ENCODE measurements at regions not wholly inside any gene's neighbourhood (a gene's known extent, or its start where the extent isn't known, plus 50 kb on each side); places are given as distances from the start of the nearest gene placed in this dataset.
"Not testable (repeated sequence)": the region's sequence is repeated elsewhere in the genome, so short reads cannot be mapped to it uniquely, and the experiment has no call there.

DNA sequence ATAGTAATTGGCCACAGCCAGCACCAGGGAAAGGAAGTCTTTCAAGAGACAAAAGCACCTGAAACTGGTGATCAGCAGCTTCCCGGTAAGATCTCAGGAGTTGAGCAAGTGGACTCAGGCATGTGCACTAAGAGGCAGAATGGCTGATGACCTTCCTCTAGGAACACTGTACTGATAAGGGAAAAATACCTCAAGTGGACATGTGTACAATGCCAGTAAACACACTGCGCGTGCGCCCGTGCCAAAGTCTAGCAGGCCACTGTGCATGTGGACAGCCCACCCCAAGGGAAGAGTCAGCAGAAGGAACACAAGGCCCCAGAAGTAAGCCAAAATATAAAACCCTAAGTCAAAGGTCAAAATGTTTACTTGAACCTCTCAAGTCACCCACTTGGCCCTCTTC is 423.0 kb downstream of the TUSC1 start:
- DNase-seq = no peak

- no peak for DNase-seq
These were observed 424.2 kb downstream of the TUSC1 start for GRCh38 chr9:25254051-25254450.

- DNase-seq = no peak
These were observed 436.8 kb downstream of the TUSC1 start for GRCh38 chr9:25241421-25241820.

DNA sequence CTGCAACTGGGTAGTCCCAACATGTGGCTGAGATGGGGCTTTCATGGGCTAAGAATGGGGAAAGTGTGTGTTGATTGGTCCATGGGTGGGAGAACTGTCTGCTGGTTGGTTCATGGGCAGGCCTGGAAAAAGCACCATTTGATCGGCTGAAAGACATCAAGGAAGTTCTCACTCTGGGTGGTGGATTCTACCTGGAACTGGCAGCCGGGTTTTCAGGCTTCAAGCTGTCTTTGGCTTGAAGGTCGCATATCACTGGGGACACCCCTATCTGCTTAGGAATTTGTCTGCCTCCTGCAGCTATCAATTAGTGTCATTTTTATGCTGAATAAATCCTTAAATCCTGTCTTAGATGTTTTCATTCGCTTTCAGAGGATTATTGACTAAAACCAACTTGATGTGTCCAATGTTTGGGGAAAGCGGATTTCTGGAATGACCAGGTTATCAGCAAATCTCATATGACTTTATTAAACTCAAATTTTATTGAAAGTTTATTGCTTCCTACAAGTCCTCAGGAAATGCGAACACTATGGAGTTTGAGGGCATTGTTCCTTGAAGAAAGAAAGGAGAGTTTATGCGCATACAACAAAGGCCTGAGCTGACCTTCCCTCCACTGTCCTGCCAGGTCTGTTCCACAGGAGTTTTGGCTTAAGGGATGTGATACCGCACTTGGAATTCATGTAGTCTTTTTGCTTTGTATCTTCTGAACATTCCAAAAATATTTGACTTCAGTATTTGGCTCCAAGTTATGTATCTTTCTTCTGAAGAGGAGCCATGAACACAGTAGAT is 451.1 kb downstream of the TUSC1 start:
- no peak for DNase-seq

DNA sequence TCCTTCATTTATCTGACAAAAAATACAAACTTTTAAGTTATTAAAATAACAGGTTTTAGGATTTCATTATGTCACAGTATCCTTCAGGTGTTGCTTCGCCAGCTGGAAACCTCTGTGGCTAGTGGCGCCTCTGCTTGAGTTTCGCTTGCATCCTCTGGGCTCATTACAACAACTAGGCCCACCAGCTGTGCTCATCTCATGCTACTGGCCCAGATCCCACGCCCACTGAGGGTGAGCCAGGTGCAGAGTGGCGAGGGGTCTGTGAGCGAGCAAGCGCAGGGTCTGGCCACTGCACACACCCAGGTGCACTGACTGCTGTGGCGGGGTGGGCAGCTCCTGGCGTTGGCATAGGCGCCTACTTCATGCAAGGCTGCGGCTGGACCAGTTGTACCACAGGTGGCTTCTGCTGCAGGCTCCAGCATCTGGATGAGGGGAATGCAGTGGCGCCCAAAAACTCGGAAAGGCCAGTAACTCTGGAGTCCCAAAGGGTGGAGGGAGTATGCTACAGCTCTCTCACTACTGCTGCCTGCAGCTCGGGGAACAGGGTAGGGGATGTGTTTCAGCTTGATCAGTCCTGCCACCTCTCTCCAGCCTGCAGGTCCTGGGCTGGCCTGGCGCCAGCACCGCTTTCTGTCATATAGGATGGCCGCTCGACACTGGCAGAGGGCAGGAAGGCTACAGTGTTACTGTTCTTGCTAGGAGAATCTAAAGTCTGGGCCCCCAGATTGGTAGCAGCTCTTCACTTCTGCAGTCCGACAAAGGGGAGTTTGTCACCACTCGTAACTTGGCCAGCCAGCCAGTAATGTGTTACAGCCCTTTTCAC is 452.1 kb downstream of the TUSC1 start:
- no peak for DNase-seq

DNA sequence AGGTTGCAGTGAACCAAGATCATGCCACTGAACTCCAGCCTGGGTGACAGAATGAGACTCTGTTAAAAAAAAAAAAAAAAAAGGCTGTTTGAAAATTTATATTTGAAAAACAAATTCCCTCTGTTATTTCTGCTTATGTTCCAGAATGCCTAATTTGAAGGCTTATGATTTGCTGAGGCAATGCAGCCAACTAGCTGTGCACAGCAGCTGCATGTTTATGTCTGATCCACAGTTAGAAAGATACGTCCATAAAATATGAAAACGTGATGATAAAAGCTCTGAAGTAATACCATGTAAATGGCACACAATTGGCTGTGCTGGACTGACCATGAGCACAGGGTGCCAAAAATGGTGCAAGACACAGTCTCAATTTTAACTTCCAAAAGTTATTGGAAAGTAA is 453.2 kb downstream of the TUSC1 start:
- no peak for DNase-seq

DNA sequence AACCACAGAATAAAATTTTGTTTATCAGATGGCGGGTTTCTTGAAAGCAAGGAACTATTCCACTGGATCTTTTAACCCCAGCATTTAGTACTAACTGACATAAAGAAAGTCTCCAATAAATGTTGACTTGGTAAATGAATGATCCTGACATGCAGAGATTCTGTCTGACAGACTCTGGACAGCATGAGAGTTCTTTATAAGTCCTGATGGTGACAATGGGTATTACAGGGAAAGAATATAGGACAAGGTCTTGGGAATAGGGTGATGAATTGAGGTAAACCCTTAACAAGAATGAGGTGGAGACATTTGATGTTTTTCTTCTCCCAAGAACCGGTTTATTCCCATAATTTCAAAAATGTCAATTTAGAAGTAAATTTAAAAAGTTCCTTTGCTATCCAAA is 453.9 kb downstream of the TUSC1 start:
- DNase-seq = no peak

DNA sequence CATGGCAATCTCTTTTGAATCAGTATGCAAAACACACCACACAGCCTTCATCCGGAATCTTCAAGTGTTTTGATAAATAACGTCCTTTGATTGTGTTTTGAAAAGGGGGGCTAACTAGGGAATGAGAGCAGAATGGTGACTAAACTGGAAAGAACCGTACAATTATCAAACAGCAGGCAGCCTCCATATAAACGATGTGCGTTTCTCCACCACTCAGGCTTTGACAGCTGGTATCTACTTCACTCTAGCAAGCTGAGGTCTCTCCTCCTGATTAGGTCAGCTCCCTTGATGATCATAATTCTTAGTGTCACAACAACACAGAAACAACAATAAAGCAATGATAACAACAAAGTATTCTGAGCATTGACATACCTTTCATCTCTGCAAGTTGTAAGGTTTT is 465.9 kb downstream of the TUSC1 start:
- DNase-seq = no peak

DNA sequence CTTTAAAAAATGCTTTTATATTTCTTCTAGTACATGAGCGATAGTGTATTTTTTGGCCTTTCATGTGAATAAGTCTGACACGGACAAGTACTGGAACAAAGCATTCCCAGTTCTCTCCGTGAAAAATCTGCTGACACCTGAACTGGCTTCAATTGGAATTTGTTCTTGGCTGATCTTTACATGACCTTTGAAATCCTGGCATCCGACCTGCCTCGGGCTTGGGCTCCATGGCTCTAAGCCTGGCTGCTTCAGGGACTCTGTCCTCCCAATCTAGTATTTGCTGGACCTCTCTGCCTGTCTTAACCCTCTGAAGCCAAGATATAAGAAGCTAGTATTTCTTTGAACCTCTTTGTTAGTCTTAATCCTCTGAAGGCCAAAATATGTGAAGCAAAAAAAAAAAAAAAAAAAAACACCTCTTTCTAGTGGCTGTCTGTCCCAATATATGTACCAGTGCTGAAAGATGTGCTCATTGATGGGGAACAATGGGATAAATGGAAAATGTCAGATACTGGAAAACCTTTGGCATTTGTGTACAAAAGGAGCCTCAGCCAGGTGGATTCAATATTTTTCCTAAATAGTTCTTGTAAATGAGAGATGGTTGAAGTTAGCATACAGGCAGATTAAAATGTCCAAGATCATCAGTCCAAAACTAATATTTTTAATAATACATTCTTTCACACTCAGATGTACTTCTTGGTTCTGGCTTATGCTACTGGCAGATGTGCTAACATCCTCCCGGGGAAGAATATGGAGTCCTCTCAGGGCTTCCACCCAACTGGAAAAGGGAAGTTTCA is 470.6 kb downstream of the TUSC1 start:
- DNase-seq = no peak

DNA sequence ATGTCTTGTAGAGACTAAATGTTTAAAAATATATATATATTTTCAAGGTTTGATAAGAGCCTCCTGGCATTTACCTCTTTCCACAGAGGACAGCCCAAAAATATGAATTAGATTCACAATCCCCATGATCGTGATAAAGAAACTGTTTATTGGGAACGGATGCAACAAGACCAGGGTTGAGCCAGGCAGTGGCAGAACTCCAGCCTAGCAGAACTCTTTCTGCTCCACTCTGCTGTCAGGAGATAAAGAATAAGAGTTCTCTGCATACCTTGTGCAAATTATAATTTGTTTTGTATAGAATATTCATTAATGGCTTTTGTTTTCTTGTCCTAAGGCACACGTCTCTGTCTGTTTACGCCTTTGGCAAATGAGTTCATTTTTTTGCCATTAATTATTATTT is 472.2 kb downstream of the TUSC1 start:
- DNase-seq = no peak

- no peak for DNase-seq
These were observed 473.0 kb downstream of the TUSC1 start for GRCh38 chr9:25205285-25205684.

GRCh38 chr9:25177858-25178257 is 500.4 kb downstream of the TUSC1 start:
- DNase-seq = no peak

GRCh38 chr9:25129537-25129936 is 548.7 kb downstream of the TUSC1 start:
- DNase-seq = no peak

DNA sequence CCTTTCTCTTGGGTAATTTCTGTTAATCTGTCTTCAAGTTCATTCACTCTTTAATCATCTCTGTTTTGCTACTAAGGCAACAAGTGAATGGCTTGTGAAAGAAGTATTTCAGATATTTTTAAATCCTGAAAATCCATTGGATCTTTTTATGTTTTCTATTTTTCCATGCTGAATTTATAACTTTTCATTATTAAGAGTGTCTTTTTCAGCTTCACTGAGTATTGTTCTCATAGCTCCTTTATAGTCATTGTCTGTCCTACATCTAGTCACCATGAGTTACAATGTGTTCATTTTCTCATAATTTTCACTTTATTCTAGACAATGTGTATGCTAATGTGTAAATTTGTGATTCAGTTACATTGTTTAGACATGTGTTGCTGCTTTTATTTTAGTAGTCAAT is 556.4 kb downstream of the TUSC1 start:
- DNase-seq = no peak

- DNase-seq = no peak
These were observed 559.2 kb downstream of the TUSC1 start for GRCh38 chr9:25119041-25119440.

- no peak for DNase-seq
These were observed 560.5 kb downstream of the TUSC1 start for GRCh38 chr9:25117791-25118190.

GRCh38 chr9:25102204-25102603 is 556.5 kb upstream of the IZUMO3 start:
- not testable (repeated sequence) for DNase-seq

DNA sequence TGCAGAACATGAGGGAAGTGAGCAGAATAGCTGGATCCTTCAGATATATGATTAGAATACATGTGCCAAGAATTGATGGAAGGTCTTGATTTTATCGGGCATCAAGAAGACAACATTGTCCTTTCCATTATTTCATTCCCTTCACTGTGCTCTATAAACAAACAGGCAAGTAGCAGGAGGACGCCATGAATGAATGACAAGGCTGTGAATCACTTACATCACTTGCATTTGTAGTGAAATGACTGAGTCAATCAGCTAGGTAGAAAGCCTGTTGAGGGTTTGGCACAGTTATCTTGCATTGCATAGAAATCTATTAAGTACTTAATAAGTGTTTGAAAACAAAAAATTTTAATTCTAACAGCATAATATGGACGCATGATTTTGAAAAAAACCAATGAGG is 548.8 kb upstream of the IZUMO3 start:
- DNase-seq = no peak

- DNase-seq = no peak
These were observed 532.5 kb upstream of the IZUMO3 start for GRCh38 chr9:25078202-25078601.

GRCh38 chr9:25048098-25048724 is 502.5 kb upstream of the IZUMO3 start:
- DNase-seq = no peak

DNA sequence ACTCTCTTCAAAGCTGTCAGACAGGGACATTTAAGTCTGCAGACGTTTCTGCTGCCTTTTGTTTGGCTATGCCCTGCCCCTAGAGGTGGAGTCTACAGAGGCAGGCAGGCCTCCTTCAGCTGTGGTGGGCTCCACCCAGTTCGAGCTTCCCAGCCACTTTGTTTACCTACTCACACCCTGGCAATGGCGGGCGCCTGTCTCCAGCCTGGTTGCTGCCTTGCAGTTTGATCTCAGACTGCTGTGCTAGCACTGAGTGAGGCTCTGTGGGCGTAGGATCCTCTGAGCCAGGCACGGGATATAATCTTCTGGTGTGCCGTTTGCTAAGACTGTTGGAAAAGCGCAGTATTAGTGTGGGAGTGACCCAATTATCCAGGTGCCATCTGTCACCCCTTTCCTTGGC is 499.8 kb upstream of the IZUMO3 start:
- DNase-seq = not testable (repeated sequence)

GRCh38 chr9:25029743-25030142 is 484.0 kb upstream of the IZUMO3 start:
- no peak for DNase-seq

DNA sequence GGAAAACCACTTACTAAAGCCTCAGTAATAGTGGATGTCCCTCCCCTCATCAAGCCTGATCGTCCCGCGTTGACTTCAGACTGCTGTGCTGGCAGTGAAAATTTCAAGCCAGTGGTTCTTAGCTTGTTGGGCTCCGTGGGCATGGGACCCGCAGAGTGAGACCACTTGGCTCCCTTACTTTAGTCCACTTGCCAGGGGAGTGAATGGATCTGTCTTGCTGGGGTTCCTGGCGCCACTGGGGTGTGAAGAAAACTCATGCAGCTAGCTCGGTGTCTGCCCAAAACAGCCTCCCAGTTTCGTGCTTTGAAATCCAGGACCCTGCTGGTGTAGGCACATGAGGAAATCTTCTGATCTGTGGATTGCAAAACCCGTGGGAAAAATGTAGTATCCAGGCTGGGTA is 480.0 kb upstream of the IZUMO3 start:
- DNase-seq = no peak

Measured in fibroblast of skin of back (primary cell).